K562 (cell line): ENCODE measurements at regions not wholly inside any gene's neighbourhood (a gene's known extent, or its start where the extent isn't known, plus 50 kb on each side); places are given as distances from the start of the nearest gene placed in this dataset.

Source experiments
- ATAC-seq: fragments of 200-7000 bp; cut with Tn5 transposase; 3 replicates; pipeline ENCODE4 v1.9.1; 2020; ENCODE audit warnings: moderate library complexity
- BruUV-seq: library from RNA; stranded (reverse); fragments of 400-500 nt; replicated peaks from 2 replicates; lab custom pipeline; 2021; lab: Mats Ljungman, UMichigan
- CTCF ChIA-PET: fragments of 300-600 bp; formaldehyde crosslinking; extraction: SDS; loops from one replicate; lab custom pipeline; 2021; ENCODE audit warnings: low intra/inter-chr PET ratio; lab: Yijun Ruan, JAX
- POLR2A ChIA-PET: fragments of 300-600, 350-650 bp; sonication (Branson Sonifier 250); formaldehyde crosslinking; extraction: SDS; loops from one replicate; lab custom pipeline; 2021; ENCODE audit warnings: antibody characterized with exemption, inconsistent platforms; lab: Yijun Ruan, JAX
- DNase-seq, 4 experiments: peaks; one replicate each; pipeline versions ENCODE4 v3.0.0 to v3.0.0-alpha.2; 2011 to 2018; ENCODE audit warnings: low spot score in 3 of 4, mixed read lengths in 3 of 4; ENCODE audit errors: extremely low read depth in 1 of 4
- FAIRE-seq: peaks from 2 replicates; lab custom pipeline; 2011; peaks lifted over from hg19 to GRCh38; lab: Jason Lieb, UNC
- H2AFZ ChIP-seq: 2 replicates; pipeline ENCODE4 v1.6.0; 2011; ENCODE audit warnings: low read depth, low read length, control low read depth, inconsistent platforms
- H3K27ac ChIP-seq: fragments of 200-600 bp; 3 replicates; pipeline ENCODE4 v1.8.0; 2011; ENCODE audit warnings: low read depth, mild to moderate bottlenecking, control low read depth, inconsistent platforms, low read length, moderate library complexity, mixed read lengths; ENCODE audit errors: extremely low read depth
- H3K27me3 ChIP-seq, 2 experiments: fragments of 300-600 bp in 1 of 2; 2 replicates in 1 of 2; 3 replicates in 1 of 2; pipeline versions ENCODE4 v1.6.0 to v1.8.0; 2011; ENCODE audit warnings: inconsistent platforms in 2 of 2, low read length in 2 of 2, mild to moderate bottlenecking in 1 of 2, mixed read lengths in 1 of 2, moderate library complexity in 1 of 2; ENCODE audit not compliant: control insufficient read depth in 2 of 2, insufficient read depth in 2 of 2
- H3K36me3 ChIP-seq: fragments of 300-600 bp; 3 replicates; pipeline ENCODE4 v1.8.0; 2011; ENCODE audit warnings: mild to moderate bottlenecking, low read length, inconsistent platforms; ENCODE audit not compliant: control insufficient read depth, insufficient read depth
- H3K4me1 ChIP-seq, 2 experiments: fragments of 200-600 bp in 1 of 2; replicated peaks in 1 of 2; 2 replicates in 1 of 2; 3 replicates in 1 of 2; pipeline versions ENCODE4 v1.5.1 to v1.8.0; 2011; ENCODE audit warnings: inconsistent platforms in 2 of 2, low read length in 2 of 2, mild to moderate bottlenecking in 1 of 2, mixed read lengths in 1 of 2, moderate library complexity in 1 of 2; ENCODE audit not compliant: control insufficient read depth in 2 of 2, insufficient read depth in 2 of 2
- H3K4me2 ChIP-seq: 2 replicates; pipeline ENCODE4 v1.6.1; 2011; ENCODE audit warnings: low read length, control low read depth, inconsistent platforms, mixed read lengths; ENCODE audit not compliant: insufficient read depth
- H3K4me3 ChIP-seq: fragments of 200-600 bp; sonication (generic), shearing (Covaris generic); 2 replicates; pipeline ENCODE4 v1.5.1; 2016; ENCODE audit warnings: control low read depth, inconsistent platforms
- H3K79me2 ChIP-seq: fragments of 200-600 bp; 3 replicates; pipeline ENCODE4 v1.8.0; 2011; ENCODE audit warnings: low read length, inconsistent platforms; ENCODE audit not compliant: control insufficient read depth, insufficient read depth
- H3K9ac ChIP-seq, 2 experiments: 2 replicates each; pipeline versions ENCODE4 v1.6.0 to v1.6.1; 2011; ENCODE audit warnings: low read depth in 2 of 2, low read length in 2 of 2, control low read depth in 1 of 2, inconsistent platforms in 1 of 2, mild to moderate bottlenecking in 1 of 2, mixed read lengths in 1 of 2; ENCODE audit not compliant: insufficient read depth in 1 of 2
- H3K9me1 ChIP-seq: one replicate; pipeline ENCODE4 v1.6.0; 2011; ENCODE audit warnings: inconsistent platforms, mild to moderate bottlenecking, low read length, moderate library complexity; ENCODE audit not compliant: control insufficient read depth, insufficient read depth
- H3K9me3 ChIP-seq: replicated peaks from 2 replicates; pipeline ENCODE4 v1.5.1; 2011; ENCODE audit warnings: low read depth, low read length, inconsistent platforms; ENCODE audit not compliant: control insufficient read depth, insufficient read depth
- H4K20me1 ChIP-seq: replicated peaks from 2 replicates; pipeline ENCODE4 v1.6.1; 2011; ENCODE audit warnings: low read length, inconsistent platforms, mixed read lengths; ENCODE audit not compliant: control insufficient read depth, insufficient read depth
- CBFA2T3 ChIP-seq: fragments of 450-650 bp; IDR thresholded peaks from 2 replicates; pipeline ENCODE4 v1.6.1; 2017
- CC2D1A ChIP-seq: fragments of 450-650 bp; IDR thresholded peaks from 2 replicates; pipeline ENCODE4 v1.6.1; 2017; ENCODE audit warnings: mild to moderate bottlenecking
- CREB3 ChIP-seq: fragments of 450-650 bp; conservative IDR thresholded peaks from 2 replicates; pipeline ENCODE4 v1.6.1; 2016; ENCODE audit warnings: missing genetic modification characterization, low read depth, mild to moderate bottlenecking, missing compliant biosample characterization, moderate library complexity
- FOXA3 ChIP-seq, 2 experiments: fragments of 450-650 bp in 1 of 2; sonication (generic) in 1 of 2; formaldehyde crosslinking; IDR thresholded peaks in 1 of 2; conservative IDR thresholded peaks in 1 of 2; 2 replicates each; pipeline versions ENCODE4 v1.4.0 to v1.8.0; 2020 to 2022; ENCODE audit warnings: mild to moderate bottlenecking in 2 of 2, missing genetic modification reagents in 1 of 2
- NFATC3 ChIP-seq: fragments of 450-650 bp; IDR thresholded peaks from 2 replicates; pipeline ENCODE4 v1.6.1; 2017; ENCODE audit warnings: mild to moderate bottlenecking
- POLR2G ChIP-seq: fragments of 200-400 bp; formaldehyde crosslinking; IDR thresholded peaks from 2 replicates; pipeline ENCODE4 v1.6.1; 2017; ENCODE audit warnings: low read depth, mild to moderate bottlenecking, antibody characterized with exemption, low read length, moderate library complexity
- RNF2 ChIP-seq: sonication (generic); IDR thresholded peaks from 2 replicates; pipeline ENCODE4 v1.6.1; 2016
- ZHX1 ChIP-seq: fragments of 150-350 bp; conservative IDR thresholded peaks from 2 replicates; pipeline ENCODE4 v1.6.1; 2014; ENCODE audit warnings: low read length
- ZNF551 ChIP-seq: fragments of 250-450 bp; sonication (Bioruptor Pico); IDR thresholded peaks from 2 replicates; pipeline ENCODE4 v1.5.0; 2021; ENCODE audit warnings: mild to moderate bottlenecking, moderate library complexity
- ZZZ3 ChIP-seq: fragments of 450-650 bp; IDR thresholded peaks from 2 replicates; pipeline ENCODE4 v1.6.1; 2016; ENCODE audit warnings: antibody characterized with exemption, mild to moderate bottlenecking, moderate library complexity
- WGBS: fragments of 100-300 bp; shearing (Covaris generic); methylation state at CpG from one replicate; pipeline ENCODE4 v1.1.6; 2016; ENCODE audit warnings: low coverage, mixed read lengths; ENCODE audit not compliant: insufficient coverage; ENCODE audit errors: missing lambda C conversion rate; 5-methylcytosine and 5-hydroxymethylcytosine counted together
- in situ Hi-C: fragments of 300-500 bp; cut with MboI; formaldehyde crosslinking; loops from 4 replicates; pipeline ENCODE4 v1.15.0; 2018; ENCODE audit warnings: inconsistent platforms, mixed read lengths
- intact Hi-C: fragments of 100-400 bp; cut with micrococcal nuclease; formaldehyde crosslinking; loops from 2 replicates; pipeline ENCODE4 v1.14.2; 2022

- TF ChIP-seq NFATC3 (no peak), ZNF551 (no peak), ZHX1 (no peak), POLR2G (no peak), RNF2 (no peak), ZZZ3 (no peak), CREB3 (tag) (no peak)
These were observed 298.7 kb upstream of the ZC3H12C start (continued) for GRCh38 chr11:109794501-109794900.

GRCh38 chr11:109795234-109795633 is 298.0 kb upstream of the ZC3H12C start:
- Histone ChIP-seq H3K79me2 (no peaks in the 10 kb centered on the region), H3K9me3 (no peaks in the 10 kb centered on the region), H4K20me1 (no peaks in the 10 kb centered on the region), H3K27me3 (no peaks in the 10 kb centered on the region), H3K4me2 (no peak overlapping the region), H3K4me3 (no peak overlapping the region), H2AFZ (no peak overlapping the region), H3K9ac (no peak overlapping the region), H3K36me3 (no peaks in the 10 kb centered on the region), H3K9me1 (no peaks in the 10 kb centered on the region), H3K27ac (no peak overlapping the region)
- 5% methylated on average over 4 of the region's 4 CpGs for WGBS
- no peak for ATAC-seq
- no peak for FAIRE-seq
- intact Hi-C loops (no loop called here), in situ Hi-C loops (no loop called here)
- no peak for DNase-seq
- ChIA-PET CTCF (no interaction called here), POLR2A (no interaction called here)
- TF ChIP-seq CBFA2T3 (no peak), CC2D1A (no peak), FOXA3 (CRISPR knock-in tag; conservative IDR thresholded peaks at IDR 0.05 in 1 of 2, IDR thresholded peaks at IDR 0.05 in 1 of 2) (no peak)
- TF ChIP-seq, all 486 proteins: peak for 0
- BruUV-seq, result no TSS peak
- H3K4me1 ChIP-seq, result no peaks in the 10 kb centered on the region
